Mammary epithelial cell (primary cell): ENCODE measurements at regions not wholly inside any gene's neighbourhood (a gene's known extent, or its start where the extent isn't known, plus 50 kb on each side); places are given as distances from the start of the nearest gene placed in this dataset.

Experiments used
- EZH2 ChIP-seq: IDR thresholded peaks from 2 replicates; pipeline ENCODE4 v1.6.1; 2012; ENCODE audit warnings: low read length, inconsistent platforms, borderline replicate concordance
- TF ChIP-seq, protein P1 (sequence below), 2 donors: IDR thresholded peaks in 1 of 2; conservative IDR thresholded peaks in 1 of 2; 2 replicates each; pipeline ENCODE4 v1.5.1; 2011 to 2012; ENCODE audit warnings: inconsistent platforms in 2 of 2, low read length in 2 of 2, mild to moderate bottlenecking in 2 of 2, control low read depth in 1 of 2, low read depth in 1 of 2; ENCODE audit not compliant: insufficient read depth in 1 of 2; ENCODE audit errors: extremely low read depth in 1 of 2

DNA sequence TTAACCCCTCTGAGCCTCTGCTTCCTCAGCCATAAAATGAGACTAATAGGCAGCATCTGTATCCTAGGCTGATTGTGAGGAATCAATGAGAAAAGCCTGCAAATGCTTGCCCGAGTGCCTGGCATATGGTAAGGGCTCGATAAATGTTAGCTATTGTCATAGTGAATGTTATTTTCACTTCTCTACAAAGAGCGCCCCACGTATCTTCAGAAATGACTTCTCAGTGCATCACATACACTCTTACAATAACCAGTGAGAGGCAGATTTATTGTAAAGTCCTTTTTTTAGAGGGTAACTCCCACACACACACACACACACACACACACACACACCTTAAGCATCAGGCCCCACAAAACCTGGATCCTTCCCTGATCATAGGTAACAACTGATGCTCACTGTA lies 60.5 kb upstream of the SPATA12 start:
- TF ChIP-seq, protein P1, sequence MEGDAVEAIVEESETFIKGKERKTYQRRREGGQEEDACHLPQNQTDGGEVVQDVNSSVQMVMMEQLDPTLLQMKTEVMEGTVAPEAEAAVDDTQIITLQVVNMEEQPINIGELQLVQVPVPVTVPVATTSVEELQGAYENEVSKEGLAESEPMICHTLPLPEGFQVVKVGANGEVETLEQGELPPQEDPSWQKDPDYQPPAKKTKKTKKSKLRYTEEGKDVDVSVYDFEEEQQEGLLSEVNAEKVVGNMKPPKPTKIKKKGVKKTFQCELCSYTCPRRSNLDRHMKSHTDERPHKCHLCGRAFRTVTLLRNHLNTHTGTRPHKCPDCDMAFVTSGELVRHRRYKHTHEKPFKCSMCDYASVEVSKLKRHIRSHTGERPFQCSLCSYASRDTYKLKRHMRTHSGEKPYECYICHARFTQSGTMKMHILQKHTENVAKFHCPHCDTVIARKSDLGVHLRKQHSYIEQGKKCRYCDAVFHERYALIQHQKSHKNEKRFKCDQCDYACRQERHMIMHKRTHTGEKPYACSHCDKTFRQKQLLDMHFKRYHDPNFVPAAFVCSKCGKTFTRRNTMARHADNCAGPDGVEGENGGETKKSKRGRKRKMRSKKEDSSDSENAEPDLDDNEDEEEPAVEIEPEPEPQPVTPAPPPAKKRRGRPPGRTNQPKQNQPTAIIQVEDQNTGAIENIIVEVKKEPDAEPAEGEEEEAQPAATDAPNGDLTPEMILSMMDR (conservative IDR thresholded peaks at IDR 0.05 in 1 of 2, IDR thresholded peaks at IDR 0.05 in 1 of 2; ENCODE audit: extremely low read depth in 1 of 2, insufficient read depth in 1 of 2, low read depth in 1 of 2, low read length in 2 of 2) = no peak
- no peak for TF ChIP-seq EZH2
